ENCODE measurements at regions not wholly inside any gene's neighbourhood (a gene's known extent, or its start where the extent isn't known, plus 50 kb on each side); places are given as distances from the start of the nearest gene placed in this dataset.

GRCh38 chr6:21305893-21306332 is 287.6 kb upstream of the SOX4 start:
- no TSS peak for BruUV-seq (replicated peaks)
- Mint-ChIP-seq H3K4me3 (ENCODE audit: unreplicated experiment) (no peak overlapping the region), H3K9me3 (ENCODE audit: unreplicated experiment) (peaks cover 8% of the 10 kb centered on the region), H3K27me3 (ENCODE audit: insufficient read depth, unreplicated experiment) (no peaks in the 10 kb centered on the region), H3K36me3 (ENCODE audit: insufficient read depth, unreplicated experiment) (no peaks in the 10 kb centered on the region), H3K27ac (ENCODE audit: low read depth, unreplicated experiment) (no peak overlapping the region), H3K4me1 (ENCODE audit: insufficient read depth, unreplicated experiment) (no peaks in the 10 kb centered on the region)
- DNase-seq (ENCODE audit: unreplicated experiment): peak; percentile 75
- no peak for TF ChIP-seq CTCF (IDR thresholded peaks at IDR 0.05; ENCODE audit: unreplicated experiment)
- ChIA-PET CTCF (interaction anchor here (0.5 to 0.6 kb wide), 2 partner anchors 177 to 371 kb away, joined by 3 read pairs; no protein-coding TSS in a partner anchor), POLR2A (interaction anchor here (0.8 to 1.2 kb wide), 4 partner anchors 23 to 763 kb away, joined by 3 read pairs; no protein-coding TSS in a partner anchor)
- intact Hi-C loops (cut with micrococcal nuclease): loop anchor here (1.0 to 10.0 kb wide), 2 partner anchors 279 to 431 kb away; no protein-coding TSS in a partner anchor

- no peaks in the 10 kb centered on the region for H3K36me3 Mint-ChIP-seq (ENCODE audit: insufficient read depth, unreplicated experiment)
- H3K27ac Mint-ChIP-seq (ENCODE audit: low read depth, unreplicated experiment): no peak overlapping the region
- intact Hi-C loops (cut with micrococcal nuclease): loop anchor here (1.0 to 10.0 kb wide), 2 partner anchors 278 to 431 kb away; no protein-coding TSS in a partner anchor
- ChIA-PET CTCF (interaction anchor here (0.6 kb wide), 2 partner anchors 575 to 746 kb away, joined by 3 to 5 read pairs; no protein-coding TSS in a partner anchor), POLR2A (interaction anchor here (1.2 kb wide), 1 partner anchor 23 kb away, joined by 3 read pairs; no protein-coding TSS in a partner anchor)
- BruUV-seq (replicated peaks): no TSS peak
- no peaks in the 10 kb centered on the region for H3K27me3 Mint-ChIP-seq (ENCODE audit: insufficient read depth, unreplicated experiment)
- no peaks in the 10 kb centered on the region for H3K4me1 Mint-ChIP-seq (ENCODE audit: insufficient read depth, unreplicated experiment)
- TF ChIP-seq CTCF (IDR thresholded peaks at IDR 0.05; ENCODE audit: unreplicated experiment): no peak
- DNase-seq (ENCODE audit: unreplicated experiment): no peak
- peaks cover 8% of the 10 kb centered on the region for H3K9me3 Mint-ChIP-seq (ENCODE audit: unreplicated experiment)
- no peak overlapping the region for H3K4me3 Mint-ChIP-seq (ENCODE audit: unreplicated experiment)
These were observed 287.0 kb upstream of the SOX4 start for GRCh38 chr6:21306546-21306945.

GRCh38 chr6:21309807-21310221 is 283.7 kb upstream of the SOX4 start:
- ChIA-PET POLR2A (no interaction called here), CTCF (interaction anchor here (0.7 to 1.2 kb wide), 2 partner anchors 419 to 510 kb away, joined by 3 to 4 read pairs; no protein-coding TSS in a partner anchor)
- intact Hi-C loops (cut with micrococcal nuclease): loop anchor here (10.0 kb wide), 1 partner anchor 275 kb away; no protein-coding TSS in a partner anchor

More at GRCh38 chr6:21309807-21310221, 283.7 kb upstream of the SOX4 start:
- no peak for TF ChIP-seq CTCF (IDR thresholded peaks at IDR 0.05; ENCODE audit: unreplicated experiment)
- no peak overlapping the region for H3K27ac Mint-ChIP-seq (ENCODE audit: low read depth, unreplicated experiment)
- no peaks in the 10 kb centered on the region for H3K36me3 Mint-ChIP-seq (ENCODE audit: insufficient read depth, unreplicated experiment)
- no peak overlapping the region for H3K4me3 Mint-ChIP-seq (ENCODE audit: unreplicated experiment)
- BruUV-seq (replicated peaks): no TSS peak
- no peaks in the 10 kb centered on the region for H3K27me3 Mint-ChIP-seq (ENCODE audit: insufficient read depth, unreplicated experiment)
- no peaks in the 10 kb centered on the region for H3K9me3 Mint-ChIP-seq (ENCODE audit: unreplicated experiment)
- H3K4me1 Mint-ChIP-seq (ENCODE audit: insufficient read depth, unreplicated experiment): no peaks in the 10 kb centered on the region
- no peak for DNase-seq (ENCODE audit: unreplicated experiment)

Data from MCF 10A (cell line).